Fibroblast of lung (primary cell): ENCODE measurements at regions not wholly inside any gene's neighbourhood (a gene's known extent, or its start where the extent isn't known, plus 50 kb on each side); places are given as distances from the start of the nearest gene placed in this dataset.

Experiments used
- DNase-seq, 2 donors: peaks; one replicate each; pipeline versions ENCODE4 v3.0.0 to v3.0.0-alpha.2; 2010; ENCODE audit warnings: low read depth in 2 of 2
- H2AFZ ChIP-seq: 2 replicates; pipeline ENCODE4 v1.5.1; 2012; ENCODE audit warnings: low read length, control low read depth, inconsistent platforms
- H3K27ac ChIP-seq: 2 replicates; pipeline ENCODE4 v1.5.1; 2011; ENCODE audit warnings: low read length, control low read depth; ENCODE audit not compliant: insufficient read depth
- H3K27me3 ChIP-seq: 2 replicates; pipeline ENCODE4 v1.5.1; 2011; ENCODE audit warnings: mild to moderate bottlenecking, low read length; ENCODE audit not compliant: control insufficient read depth, insufficient read depth
- H3K36me3 ChIP-seq: 2 replicates; pipeline ENCODE4 v1.5.1; 2011; ENCODE audit warnings: low read length; ENCODE audit not compliant: control insufficient read depth, insufficient read depth
- H3K4me1 ChIP-seq: 2 replicates; pipeline ENCODE4 v1.5.1; 2011; ENCODE audit warnings: low read length; ENCODE audit not compliant: control insufficient read depth, insufficient read depth; ENCODE audit errors: extremely low read depth
- H3K4me2 ChIP-seq: 2 replicates; pipeline ENCODE4 v1.5.1; 2011; ENCODE audit warnings: low read length, control low read depth; ENCODE audit not compliant: insufficient read depth; ENCODE audit errors: extremely low read depth
- H3K4me3 ChIP-seq, 4 experiments: fragments of 200-600 bp in 1 of 4; sonication (generic) in 1 of 4; replicated peaks in 1 of 4; 2 replicates each; pipeline ENCODE4 v1.5.1; 2011 to 2016; ENCODE audit warnings: low read length in 4 of 4, low read depth in 3 of 4, mild to moderate bottlenecking in 3 of 4, control low read depth in 2 of 4, inconsistent platforms in 1 of 4, mixed read lengths in 1 of 4; ENCODE audit not compliant: insufficient read depth in 1 of 4; ENCODE audit errors: control extremely low read depth in 1 of 4
- H3K79me2 ChIP-seq: 2 replicates; pipeline ENCODE4 v1.5.1; 2012; ENCODE audit warnings: mild to moderate bottlenecking, low read length, inconsistent platforms; ENCODE audit not compliant: control insufficient read depth, insufficient read depth
- H3K9ac ChIP-seq: 2 replicates; pipeline ENCODE4 v1.5.1; 2011; ENCODE audit warnings: mild to moderate bottlenecking, low read length, control low read depth; ENCODE audit not compliant: insufficient read depth
- H3K9me3 ChIP-seq: 2 replicates; pipeline ENCODE4 v1.5.1; 2012; ENCODE audit warnings: low read depth, low read length; ENCODE audit not compliant: control insufficient read depth, insufficient read depth
- H4K20me1 ChIP-seq: 2 replicates; pipeline ENCODE4 v1.5.1; 2011; ENCODE audit warnings: low read length; ENCODE audit not compliant: control insufficient read depth, insufficient read depth; ENCODE audit errors: extremely low read depth
- EZH2 ChIP-seq: IDR thresholded peaks from 2 replicates; pipeline ENCODE4 v1.5.1; 2012; ENCODE audit warnings: low read length, control low read depth, mild to moderate bottlenecking; ENCODE audit errors: missing control alignments
- TF ChIP-seq, protein P1 (sequence below), 2 donors: IDR thresholded peaks in 1 of 2; conservative IDR thresholded peaks in 1 of 2; 1 replicate in 1 of 2; 2 replicates in 1 of 2; pipeline ENCODE4 v1.5.1; 2011 to 2012; ENCODE audit warnings: low read length in 2 of 2, control low read depth in 1 of 2, inconsistent platforms in 1 of 2, low read depth in 1 of 2, mild to moderate bottlenecking in 1 of 2

DNA sequence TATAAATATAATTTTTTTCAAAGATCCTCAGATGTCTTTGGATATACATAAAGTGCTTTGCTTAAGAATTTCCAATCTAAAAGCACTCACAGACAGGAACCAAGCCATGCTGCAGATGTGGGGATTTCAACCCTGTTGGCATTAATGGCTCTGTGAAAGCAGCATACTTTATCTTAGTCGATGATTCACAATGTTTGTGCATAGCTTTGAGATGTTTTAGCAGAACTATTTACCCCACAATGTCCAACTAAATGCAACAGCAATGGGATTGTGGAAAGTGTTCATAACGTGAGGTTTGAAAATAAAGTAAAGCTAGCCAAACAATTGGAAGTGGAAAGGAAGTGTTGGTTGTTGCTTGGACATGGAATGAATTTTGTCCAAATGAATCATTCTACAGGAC is 371.4 kb downstream of the SOX2 start:
- H3K4me1 ChIP-seq: no peaks in the 10 kb centered on the region
- no peak overlapping the region for H3K4me3 ChIP-seq
- peak in 1 of 2 donors; percentile 78 for DNase-seq
- H3K79me2 ChIP-seq: no peaks in the 10 kb centered on the region
- no peaks in the 10 kb centered on the region for H3K27me3 ChIP-seq
- H4K20me1 ChIP-seq: no peaks in the 10 kb centered on the region
- H3K9me3 ChIP-seq: no peaks in the 10 kb centered on the region
- H3K36me3 ChIP-seq: no peaks in the 10 kb centered on the region
- no peak overlapping the region for H3K27ac ChIP-seq
- TF ChIP-seq, protein P1, sequence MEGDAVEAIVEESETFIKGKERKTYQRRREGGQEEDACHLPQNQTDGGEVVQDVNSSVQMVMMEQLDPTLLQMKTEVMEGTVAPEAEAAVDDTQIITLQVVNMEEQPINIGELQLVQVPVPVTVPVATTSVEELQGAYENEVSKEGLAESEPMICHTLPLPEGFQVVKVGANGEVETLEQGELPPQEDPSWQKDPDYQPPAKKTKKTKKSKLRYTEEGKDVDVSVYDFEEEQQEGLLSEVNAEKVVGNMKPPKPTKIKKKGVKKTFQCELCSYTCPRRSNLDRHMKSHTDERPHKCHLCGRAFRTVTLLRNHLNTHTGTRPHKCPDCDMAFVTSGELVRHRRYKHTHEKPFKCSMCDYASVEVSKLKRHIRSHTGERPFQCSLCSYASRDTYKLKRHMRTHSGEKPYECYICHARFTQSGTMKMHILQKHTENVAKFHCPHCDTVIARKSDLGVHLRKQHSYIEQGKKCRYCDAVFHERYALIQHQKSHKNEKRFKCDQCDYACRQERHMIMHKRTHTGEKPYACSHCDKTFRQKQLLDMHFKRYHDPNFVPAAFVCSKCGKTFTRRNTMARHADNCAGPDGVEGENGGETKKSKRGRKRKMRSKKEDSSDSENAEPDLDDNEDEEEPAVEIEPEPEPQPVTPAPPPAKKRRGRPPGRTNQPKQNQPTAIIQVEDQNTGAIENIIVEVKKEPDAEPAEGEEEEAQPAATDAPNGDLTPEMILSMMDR (conservative IDR thresholded peaks at IDR 0.05 in 1 of 2, IDR thresholded peaks at IDR 0.05 in 1 of 2; ENCODE audit: low read depth in 1 of 2, low read length in 2 of 2): no peak
- TF ChIP-seq EZH2: no peak
- no peak overlapping the region for H2AFZ ChIP-seq
- H3K4me2 ChIP-seq: no peak overlapping the region
- H3K9ac ChIP-seq: no peak overlapping the region

DNA sequence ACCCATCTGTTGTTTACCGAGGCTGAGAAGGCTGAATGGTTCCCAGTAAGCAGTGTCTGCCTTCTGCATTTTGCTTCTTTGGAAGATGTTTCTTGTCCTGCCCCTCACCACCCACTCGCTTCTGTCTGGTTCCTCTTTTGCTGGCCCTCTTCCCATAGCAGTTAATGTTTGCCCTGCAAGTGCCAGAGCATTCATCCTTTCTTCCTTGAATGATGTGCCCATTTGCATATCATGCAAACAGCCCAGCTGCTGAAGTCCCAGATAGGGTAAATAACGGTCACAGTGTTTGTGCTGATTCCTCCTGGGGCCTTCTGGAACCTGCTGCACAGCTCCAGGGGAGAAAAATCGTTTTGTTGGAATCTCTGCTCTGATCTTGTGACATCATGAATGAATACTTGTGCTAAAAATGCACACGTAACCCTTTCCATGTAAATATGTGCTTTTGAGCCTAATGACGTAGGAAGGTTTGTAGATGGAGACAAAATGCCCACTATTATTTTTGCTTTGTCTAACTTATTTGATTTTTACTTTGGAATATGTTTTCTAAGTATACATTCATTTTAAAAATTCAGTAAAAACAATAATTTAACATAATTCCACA is 381.0 kb downstream of the SOX2 start:
- Histone ChIP-seq H3K4me3 (no peak overlapping the region), H3K9me3 (no peaks in the 10 kb centered on the region), H3K9ac (no peak overlapping the region), H3K27ac (no peak overlapping the region), H4K20me1 (no peaks in the 10 kb centered on the region), H3K4me2 (no peak overlapping the region), H2AFZ (no peak overlapping the region), H3K27me3 (no peaks in the 10 kb centered on the region), H3K4me1 (no peaks in the 10 kb centered on the region), H3K79me2 (no peaks in the 10 kb centered on the region), H3K36me3 (no peaks in the 10 kb centered on the region)
- TF ChIP-seq, protein P1 (conservative IDR thresholded peaks at IDR 0.05 in 1 of 2, IDR thresholded peaks at IDR 0.05 in 1 of 2; ENCODE audit: low read depth in 1 of 2, low read length in 2 of 2): no peak
- no peak for TF ChIP-seq EZH2
- DNase-seq: peak in 1 of 2 donors; percentile 30

DNA sequence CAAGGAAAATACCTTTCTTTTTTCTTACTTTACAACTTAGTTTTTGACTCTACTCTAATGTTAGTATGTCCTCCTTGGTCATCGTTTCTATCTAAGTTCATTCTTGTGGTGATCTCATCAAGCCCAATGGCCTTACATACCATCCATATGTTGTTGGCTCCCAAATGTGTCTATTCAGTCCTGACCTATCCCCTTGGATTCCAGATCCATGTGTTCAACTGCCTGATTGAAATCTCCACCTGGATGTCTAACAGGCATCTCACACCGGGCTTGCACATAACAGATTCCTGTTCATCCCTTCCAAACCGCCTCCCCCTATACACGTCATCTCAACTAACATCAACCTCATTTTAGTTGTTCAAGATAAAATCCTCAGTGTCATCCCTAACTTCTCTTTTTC is 382.6 kb downstream of the SOX2 start:
- Histone ChIP-seq H3K9ac (no peak overlapping the region), H3K36me3 (no peaks in the 10 kb centered on the region), H2AFZ (no peak overlapping the region), H3K27me3 (no peaks in the 10 kb centered on the region), H3K4me3 (no peak overlapping the region), H3K4me1 (no peaks in the 10 kb centered on the region), H3K4me2 (no peak overlapping the region), H4K20me1 (no peaks in the 10 kb centered on the region), H3K79me2 (no peaks in the 10 kb centered on the region), H3K27ac (no peak overlapping the region), H3K9me3 (no peaks in the 10 kb centered on the region)
- DNase-seq: no peak
- TF ChIP-seq, protein P1 (conservative IDR thresholded peaks at IDR 0.05 in 1 of 2, IDR thresholded peaks at IDR 0.05 in 1 of 2; ENCODE audit: low read depth in 1 of 2, low read length in 2 of 2): no peak
- TF ChIP-seq EZH2: no peak
